ENCODE measurements at regions not wholly inside any gene's neighbourhood (a gene's known extent, or its start where the extent isn't known, plus 50 kb on each side); places are given as distances from the start of the nearest gene placed in this dataset.

DNA sequence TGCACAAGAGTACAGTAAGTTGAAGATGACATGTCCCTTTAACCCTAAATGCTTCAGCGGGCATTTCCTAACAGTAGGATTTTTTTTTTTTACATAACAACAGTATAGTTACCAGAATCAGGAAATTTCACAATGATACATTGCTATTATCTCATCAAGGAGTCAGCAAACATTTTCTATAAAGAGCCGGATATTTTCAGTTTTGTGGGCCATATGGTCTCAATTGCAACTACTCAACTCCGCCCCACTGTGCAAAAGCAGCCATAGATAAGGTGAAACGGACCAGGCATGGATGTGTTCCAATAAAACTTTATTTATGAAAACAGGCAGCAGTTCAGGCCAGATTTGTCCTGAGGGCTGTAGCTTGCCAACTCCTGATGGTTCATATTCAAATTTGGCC is 130.6 kb downstream of the SMAD6 start:
- no peak for DNase-seq

DNA sequence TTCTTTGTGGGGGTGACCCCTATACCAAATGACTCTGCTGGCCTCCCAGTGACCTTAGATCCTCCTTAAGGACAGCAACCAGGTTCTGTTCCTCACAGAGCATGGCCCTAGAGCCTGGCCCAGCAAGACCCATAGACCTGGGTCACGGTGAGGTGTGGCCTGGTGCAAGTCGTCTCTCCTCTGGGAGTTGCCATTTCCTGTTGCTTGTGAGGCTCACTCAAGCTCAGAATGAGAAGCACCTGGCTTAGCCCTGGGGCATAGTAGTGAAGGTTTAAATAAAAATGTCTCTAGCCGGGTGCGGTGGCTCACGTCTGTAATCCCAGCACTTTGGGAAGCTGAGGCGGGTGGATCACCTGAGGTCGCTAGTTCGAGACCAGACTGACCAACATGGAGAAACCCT is 131.3 kb downstream of the SMAD6 start:
- no peak for DNase-seq

DNA sequence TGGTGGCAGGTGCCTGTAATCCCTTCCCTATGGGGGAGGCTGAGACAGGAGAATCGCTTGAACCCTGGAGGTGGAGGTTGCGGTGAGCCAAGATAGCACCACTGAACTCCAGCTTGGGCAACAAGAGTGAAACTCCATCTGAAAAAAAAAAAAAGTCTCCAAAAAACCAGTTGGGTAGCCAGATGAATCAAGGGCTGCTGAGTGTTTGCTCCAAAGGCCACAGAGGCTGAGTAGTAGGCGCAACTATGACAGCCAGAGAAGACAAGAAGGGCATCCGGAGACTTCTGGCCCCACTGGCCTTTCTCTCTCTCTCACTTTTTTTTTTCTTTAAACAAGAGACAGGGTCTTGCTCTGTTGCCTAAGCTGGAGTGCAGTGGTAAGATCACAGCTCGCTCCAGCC is 131.8 kb downstream of the SMAD6 start:
- DNase-seq, result no peak

DNA sequence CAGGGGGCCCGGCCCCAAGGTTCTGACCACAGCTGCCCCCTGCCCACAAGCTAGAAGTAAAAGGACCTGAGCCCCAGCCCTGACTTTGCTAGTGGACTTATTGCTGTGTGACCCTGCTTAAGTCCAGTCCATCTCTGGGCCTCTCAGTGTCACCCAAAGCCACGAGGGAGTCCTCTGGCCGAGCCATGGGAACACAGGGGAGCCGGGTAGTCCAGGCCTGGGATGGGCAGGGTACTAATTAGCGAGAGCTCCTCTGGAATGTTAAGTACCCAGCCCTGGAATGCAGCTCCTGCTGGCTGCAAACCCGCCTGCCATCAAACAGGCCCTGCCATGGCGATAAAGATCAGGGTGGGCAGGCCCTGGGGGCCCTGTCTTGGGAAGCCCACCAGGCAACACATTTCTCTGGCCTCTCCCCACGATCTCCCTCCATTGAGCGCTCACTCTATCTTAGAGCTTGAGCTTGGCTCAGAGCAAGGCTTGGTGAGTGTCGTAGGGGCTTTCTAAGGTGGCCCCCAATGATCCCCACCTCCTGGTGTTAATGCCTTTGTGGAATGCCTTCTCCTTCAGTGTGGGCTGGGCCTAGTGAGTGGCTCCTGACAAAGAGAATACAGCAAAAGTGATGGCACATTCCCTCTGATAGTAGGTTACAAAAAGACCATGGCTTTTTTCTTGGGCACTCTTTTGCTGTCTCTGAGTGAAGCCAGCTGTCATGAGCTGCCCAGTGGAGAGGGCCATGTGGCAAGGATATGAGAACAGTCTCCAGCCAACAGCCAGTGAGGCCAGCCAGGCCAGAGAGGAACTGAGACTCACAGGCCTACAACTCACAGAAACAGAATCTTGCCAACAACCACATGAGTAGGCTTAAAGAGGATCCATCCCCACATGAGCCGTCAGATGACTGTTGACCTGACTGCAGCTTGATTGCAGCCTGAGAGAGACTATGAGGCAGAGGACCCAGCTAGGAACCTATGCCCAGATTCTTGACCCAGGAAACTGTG is 133.1 kb downstream of the SMAD6 start:
- DNase-seq, result no peak

DNA sequence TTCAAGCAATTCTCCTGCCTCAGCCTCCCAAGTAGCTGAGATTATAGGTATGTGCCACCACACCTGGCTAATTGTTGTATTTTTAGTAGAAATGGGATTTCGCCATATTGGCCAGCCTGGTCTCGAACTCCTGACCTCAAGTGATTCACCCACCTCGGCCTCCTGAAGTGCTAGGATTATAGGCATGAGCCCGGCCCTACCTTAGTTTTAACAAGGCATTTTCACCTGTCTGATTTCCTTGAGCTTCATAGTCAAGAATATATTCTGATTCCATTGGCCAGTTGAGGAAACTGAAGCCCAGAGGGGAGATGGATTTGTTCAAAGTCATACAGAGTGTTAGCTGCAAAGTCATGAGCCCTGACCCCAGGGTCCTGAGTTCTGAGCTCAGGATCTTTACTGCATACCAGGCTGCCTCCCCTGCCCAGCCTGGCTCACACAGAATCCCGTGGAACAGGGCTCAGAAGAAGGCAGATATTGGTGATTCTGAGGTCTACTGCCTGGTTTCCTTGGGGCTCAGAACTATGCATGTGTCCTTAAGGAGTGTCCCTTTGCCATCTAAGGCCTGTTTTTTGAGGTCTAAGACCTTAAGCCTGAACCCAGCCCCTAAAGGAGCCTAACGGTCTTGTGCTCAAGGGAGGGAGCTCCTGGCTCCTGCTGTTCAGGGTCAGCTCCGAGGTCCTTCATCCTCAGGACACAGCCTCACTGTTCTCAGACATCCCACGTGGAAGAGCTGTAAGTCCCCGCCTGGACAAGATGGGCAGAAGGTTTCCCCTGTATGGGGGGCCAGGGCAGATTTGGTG is 134.4 kb downstream of the SMAD6 start:
- no peak for DNase-seq

DNA sequence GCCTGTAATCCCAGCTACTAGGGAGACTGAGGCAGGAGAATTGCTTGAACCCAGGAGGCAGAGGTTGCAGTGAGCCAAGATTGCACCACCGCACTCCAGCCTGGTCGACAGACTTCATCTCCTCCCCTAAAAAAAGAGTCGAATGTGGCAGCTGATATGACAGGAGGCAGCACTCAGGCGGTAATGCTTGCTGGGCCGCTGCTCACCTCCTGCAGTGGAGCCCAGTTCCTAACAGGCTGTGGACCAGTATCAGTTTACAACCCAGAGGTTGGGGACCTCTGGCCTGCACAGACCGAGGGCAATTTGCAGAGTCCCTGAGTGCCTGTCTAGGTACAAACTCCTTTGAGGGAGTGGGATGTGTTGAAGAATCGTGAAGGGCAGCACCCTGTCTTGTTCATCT is 136.2 kb downstream of the SMAD6 start:
- DNase-seq, result no peak

DNA sequence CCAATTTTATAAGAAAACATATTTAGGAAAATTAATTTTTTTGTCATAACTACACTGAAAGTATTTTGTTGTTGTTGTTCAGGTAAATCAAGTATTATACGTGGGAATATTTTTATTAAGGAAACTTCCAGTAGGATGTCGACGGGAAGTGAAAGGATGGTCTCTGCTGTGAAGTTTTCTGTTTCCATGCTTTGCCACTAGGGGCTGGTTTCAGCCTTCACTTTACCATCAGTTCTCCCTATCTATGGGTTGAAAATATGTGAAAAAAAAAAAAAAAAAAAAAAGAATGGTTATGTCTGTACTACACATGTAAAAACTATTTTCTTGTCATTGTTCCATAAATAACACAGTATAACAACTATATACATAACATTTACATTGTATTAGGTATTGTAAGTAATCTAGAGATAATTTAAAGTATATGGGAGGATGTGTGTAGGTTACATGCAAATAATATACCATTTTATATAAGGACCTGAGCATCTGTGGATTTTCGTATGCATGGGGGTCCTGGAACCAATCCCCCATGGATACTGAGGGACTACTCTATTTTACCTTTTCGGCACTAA is 136.7 kb downstream of the SMAD6 start:
- no peak for DNase-seq

DNA sequence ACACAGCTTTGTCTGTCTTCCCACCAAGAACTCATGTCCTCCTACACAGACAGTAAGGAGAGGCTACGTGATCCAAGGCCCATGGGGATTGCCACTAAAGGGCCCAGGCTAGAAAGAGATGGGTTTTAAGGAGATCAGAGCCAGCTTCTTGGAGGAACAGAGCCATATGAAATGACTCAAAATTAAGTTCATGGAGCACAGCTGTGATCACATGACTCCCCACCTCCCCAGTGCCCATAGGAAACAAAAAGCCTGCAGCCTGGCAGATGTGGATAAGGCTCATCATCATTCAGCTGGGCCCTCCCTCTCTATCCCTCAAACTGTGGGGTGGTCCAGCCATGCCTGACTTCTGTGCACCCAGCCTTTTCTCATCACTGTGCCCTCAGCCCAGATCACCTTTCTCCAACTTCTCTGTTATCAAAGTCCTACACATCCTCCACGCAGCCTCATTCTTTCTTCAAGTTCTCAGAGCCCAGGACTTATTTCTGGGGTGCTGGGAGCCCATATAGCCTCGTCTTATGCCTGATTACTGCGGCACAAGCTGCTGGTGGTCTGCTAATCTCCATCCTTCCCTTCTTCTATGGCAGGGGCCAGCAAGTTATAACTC is 137.6 kb downstream of the SMAD6 start:
- DNase-seq, result no peak

DNA sequence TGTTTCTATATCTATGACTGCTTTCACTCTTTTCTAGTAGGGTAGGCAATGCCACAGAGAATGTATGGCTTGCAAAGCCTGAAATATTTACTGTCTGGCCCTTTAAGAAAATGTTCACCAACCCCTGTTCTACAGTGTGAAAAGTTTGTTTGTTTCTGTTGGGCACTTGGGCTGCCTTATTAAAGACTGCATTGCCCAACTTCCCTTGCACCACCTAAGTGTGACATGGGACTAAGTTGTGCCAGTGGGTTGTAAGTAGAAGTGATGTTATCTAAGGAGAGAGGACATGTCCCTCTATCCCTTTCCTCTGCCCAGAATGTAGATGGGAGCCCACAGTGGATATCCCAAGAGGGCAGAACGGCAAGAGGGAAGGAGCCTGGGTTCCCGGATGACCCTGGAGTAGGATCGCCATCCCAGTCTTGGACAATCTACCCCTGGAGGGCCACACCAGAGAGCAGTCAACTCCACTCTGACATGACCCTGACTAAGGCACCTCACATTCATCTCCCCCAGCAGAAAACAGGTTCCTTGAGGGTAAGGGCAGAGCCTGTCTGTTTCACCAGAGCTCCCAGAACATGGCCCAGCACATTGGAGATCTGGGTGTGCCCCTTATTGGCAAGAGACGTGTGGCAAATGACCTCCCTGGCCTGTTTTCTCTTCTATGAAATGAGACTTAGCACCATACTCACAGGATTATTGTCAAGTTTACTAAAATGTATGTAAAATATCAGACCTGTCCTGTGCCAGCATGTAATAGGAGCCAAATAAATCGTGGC is 138.8 kb downstream of the SMAD6 start:
- no peak for DNase-seq

DNA sequence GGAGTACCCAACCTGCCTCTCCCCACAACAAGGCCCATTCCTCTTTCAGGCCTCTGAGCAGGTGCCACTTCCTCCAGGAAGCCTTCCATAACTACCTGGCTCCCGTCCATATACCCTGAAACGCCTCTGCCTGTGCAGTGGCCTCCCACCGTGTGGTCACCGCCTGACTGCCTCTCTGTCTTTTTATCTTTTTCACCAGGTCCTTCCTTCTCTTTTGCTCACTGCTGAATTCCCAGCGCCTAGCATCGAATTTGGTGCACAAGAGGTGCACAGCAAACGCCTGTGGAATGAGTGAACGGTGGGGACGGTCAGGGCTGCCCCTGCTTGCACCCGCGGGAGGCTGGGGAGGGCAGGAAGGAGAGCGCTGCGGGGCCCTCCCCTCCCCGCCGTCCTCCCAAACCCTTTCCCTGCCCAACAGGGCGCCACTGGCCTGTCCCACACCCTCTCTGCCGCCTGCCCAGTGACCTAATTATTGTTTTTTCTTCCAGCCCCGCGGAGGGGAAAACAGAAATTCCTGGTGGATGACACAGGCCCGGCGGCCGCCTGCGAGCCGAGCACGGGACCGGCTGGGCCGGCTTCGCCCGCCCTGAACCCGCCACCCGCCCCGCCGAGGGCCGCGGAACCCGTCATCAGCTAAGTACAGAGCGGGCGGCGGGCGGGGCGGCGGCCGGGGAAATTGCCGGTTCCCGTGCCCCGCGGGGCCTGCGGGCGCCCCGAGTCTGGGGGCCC is 140.1 kb downstream of the SMAD6 start:
- peak; percentile 82 to 84 for DNase-seq

DNA sequence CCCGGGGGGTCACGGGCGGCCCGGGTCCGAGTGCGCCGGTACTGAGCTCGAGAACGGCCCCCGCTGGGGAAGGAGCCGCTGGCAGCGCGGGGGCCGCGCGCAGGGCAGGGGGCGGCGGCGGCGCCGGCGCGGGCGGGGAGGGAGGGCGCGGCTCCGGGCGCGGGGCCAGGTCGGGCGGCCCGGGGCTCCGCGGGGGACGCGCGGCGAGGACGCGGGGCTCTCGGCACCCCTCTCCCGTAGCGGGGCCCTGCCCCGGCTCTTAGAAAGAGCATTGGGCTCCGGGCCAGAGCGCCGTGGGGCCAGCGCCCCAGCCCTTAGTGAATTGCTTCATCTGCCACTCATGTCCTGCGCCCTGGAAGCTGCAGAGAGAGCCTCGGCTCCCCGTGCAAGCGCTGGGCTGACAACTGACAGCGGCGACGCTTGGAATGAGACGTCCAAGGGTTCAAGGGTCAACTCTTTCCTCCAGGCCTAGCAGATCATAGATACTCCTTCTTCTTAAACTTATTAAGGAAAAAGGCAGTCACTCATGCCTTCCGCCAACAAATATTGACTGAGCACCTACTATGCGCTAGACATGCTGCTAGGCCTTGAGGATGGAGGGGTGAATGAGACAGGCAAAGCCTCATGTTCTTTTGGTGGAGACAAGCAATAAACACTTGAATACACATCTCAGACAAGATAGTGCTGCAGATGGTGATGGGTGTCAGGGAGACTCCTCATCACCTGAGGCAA is 140.8 kb downstream of the SMAD6 start:
- DNase-seq, result peak; percentile 76 to 80

DNA sequence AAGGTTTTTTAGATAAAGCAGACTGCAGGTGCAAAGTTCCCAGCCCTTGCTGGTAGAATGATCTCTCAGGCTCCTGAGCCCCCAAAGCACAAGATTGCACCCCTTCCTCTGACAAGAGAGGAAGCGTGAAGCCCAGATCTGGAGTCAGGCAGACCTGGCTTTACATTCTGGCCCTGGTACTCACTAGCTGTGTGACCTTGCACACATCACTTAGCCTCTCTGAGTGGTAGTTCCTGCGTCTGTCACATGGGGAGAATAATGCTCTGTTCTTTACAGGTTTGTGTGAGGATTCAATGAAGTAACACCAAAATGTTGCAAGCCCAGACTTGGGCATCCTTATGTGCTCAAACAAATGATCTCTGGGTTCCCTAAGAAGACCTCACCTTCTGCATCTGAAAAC is 141.5 kb downstream of the SMAD6 start:
- no peak for DNase-seq

DNA sequence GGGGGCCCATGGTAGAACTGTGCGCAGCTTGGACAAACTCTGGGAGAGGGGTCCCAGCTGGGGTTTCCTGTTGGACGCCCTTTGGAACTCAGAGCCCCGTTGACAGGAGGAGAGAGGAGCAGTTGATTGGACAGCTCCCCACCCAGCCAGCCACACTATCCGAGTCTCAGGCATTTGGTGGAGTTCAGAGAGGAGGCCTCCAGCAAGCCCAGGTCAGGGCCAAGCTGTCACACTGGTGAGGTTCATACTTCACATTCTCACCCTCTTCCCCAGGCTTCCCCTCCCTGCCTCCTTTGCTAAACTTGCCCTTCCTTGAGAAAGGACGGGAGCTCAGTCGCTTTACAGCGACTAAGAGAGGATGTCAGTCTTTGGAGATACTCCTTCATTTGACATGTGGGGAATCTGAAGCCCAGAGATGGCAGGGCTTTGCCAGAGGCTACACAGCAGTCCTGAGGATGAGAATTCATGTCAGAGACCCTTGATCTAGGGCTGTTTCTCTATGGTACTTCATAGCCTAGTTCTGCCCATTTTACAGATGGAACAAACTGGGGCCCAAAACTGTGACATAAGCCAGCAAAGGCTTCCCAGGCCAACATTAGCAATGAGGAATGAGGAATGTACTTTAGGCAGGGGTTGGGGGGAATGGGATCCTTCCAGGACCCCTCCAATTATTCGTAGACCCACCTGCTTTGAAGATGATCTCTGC is 142.2 kb downstream of the SMAD6 start:
- no peak for DNase-seq

DNA sequence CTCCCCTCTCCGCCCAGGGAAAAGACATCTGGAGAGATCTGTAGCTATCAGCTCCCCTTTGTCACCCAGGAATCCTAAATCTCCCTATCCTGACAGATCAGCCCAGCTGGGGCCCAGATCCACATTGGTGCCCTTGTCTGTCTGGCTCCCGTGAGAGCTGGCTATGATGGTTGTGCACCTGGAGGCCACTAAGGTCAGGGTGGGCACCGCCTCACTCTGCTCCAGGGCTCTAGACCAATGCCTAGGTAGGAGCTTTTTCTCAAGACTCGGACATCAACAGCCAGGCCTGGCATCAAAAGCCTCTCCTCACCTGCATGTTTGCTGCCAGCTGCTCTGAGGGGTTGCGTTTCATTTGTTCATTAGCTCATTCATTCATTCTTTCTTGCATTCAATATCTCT is 142.7 kb downstream of the SMAD6 start:
- DNase-seq, result no peak

DNA sequence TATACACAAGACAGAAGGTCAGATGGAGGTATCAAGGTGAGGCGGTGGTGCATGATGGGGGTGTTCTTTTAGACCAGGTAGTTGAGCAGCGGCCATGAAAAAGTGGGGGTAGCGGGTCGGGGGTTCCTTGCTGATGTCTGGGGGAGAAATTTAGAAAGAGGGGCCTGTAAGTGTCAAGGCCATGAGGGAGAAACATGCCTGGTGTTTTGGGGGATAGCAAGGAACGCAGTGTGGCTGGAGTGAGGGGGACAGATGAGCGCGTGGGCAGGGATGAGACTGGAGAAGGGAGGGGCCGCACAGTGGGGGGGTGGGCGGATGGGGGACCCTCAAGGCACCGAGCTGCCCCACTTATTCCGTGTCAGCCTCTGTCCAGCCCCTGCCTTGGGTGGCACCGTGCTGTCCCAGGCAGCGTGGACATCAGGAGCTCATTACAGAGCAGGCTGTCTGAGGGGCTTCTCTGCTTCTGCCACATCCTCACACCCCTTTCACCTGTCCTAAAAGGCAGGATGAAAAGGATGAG is 143.3 kb downstream of the SMAD6 start:
- DNase-seq, result no peak

DNA sequence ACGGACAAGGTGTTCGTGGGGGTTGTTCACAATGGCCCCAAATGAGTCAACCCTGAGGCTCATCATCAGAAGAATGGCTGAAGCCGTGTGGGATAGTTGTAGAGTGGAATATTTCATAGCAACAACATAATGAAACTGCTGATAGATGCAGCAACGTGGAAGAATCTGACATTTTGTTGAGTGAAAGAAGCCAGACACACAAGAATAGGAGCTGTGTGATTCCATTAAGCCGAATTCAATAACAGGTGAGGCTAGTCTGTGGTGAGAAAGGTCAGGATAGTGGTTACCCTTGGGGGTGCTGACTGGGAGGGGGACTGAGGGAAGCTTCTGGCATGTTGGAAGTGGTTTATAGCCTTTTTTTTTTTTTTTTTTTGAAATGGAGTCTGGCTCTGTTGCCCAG is 144.0 kb downstream of the SMAD6 start:
- DNase-seq, result no peak

DNA sequence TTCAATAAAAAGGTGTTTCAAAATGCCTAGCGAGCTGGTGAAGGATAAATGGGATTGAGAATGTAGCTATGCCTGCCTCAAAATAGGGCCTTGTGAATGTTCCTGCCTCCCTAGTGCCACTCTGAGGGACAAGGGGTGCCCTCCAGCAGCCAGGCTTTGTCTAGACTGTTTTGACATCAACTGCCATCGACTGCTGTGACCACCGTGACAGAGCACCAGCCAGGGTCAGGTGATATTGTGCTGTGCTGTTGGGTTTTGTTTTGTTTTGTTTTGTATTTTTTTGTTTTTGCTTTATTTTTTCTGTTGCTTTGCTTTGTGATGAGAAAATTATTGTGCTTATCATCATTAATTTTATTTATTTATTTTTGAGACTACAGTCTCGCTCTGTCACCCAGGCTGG is 144.8 kb downstream of the SMAD6 start:
- DNase-seq, result no peak

DNA sequence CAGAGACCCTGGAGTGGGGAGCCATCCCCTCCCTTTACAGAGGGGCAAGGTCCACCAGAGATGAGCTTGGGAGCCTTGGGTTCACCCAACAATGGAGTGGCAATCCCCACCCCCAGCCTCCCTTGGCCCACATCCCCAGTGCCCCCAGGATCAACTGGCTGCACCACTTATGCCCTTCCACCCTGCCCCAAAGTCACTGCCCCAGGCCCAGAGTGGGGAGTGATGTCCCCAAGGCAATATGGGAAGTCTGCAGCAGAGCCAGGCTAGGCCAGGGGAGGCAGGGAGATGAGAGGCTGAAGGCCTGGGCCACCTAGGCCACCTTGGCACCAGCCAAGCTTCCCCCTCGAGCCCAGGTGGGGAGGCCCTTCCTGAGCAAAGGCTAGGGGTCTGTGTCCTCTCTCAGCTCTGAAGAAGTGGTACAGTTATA is 145.5 kb downstream of the SMAD6 start:
- no peak for DNase-seq

DNA sequence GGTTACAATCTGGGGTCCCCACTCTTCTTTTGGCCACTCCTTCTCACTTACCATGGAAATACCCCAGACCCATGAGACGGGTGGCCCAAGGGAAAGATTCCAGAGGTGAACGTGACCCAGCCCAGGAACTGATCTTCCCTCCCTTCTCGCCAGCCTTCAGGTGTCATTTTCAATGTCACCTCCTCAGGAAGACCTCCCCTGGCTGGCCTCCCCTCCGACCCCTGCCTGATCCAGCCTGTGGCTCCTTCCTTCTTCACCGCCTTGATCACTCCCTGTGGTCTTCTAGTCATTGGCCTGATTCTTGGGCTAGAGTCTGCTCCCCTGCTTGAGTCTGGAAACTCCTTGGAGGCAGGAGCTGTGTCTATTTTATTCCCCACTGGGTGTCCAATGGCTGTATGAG is 146.1 kb downstream of the SMAD6 start:
- no peak for DNase-seq
